NK-92 (cell line): ENCODE measurements at regions not wholly inside any gene's neighbourhood (a gene's known extent, or its start where the extent isn't known, plus 50 kb on each side); places are given as distances from the start of the nearest gene placed in this dataset.
"Not testable (repeated sequence)": the region's sequence is repeated elsewhere in the genome, so short reads cannot be mapped to it uniquely, and the experiment has no call there.

Experiments used
- DNase-seq: peaks from one replicate; lab custom pipeline; 2025; ENCODE audit not compliant: unreplicated experiment; lab: John Stamatoyannopoulos, UW

- DNase-seq: no peak
Observed at GRCh38 chr14:21937996-21938395, 264.4 kb upstream of the OR4E1 start.

- DNase-seq: no peak
Observed at GRCh38 chr14:21933681-21934080, 260.1 kb upstream of the OR4E1 start.

GRCh38 chr14:21924479-21924878 lies 250.9 kb upstream of the OR4E1 start:
- DNase-seq: no peak

- no peak for DNase-seq
Observed at GRCh38 chr14:21923820-21924219, 250.2 kb upstream of the OR4E1 start.

DNA sequence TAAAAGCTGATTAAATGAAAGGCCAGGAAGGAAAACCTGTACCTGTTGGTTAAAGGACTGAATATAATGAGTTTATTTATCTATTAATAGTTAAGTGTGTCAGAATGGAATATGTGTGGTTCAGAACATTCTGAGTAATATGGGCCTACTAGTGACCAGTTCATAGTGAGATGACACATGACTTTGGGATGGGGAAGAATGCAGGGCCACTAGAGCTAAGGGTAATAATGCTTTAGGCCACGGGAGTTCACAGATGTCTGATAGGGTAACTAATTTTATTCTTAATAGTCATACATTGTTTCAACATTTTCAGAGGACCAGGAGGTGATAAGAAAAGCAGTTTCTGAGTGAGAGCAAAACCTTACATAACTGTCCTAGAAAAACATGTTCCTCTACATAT lies 247.8 kb upstream of the OR4E1 start:
- no peak for DNase-seq

GRCh38 chr14:21917699-21918436 lies 244.2 kb upstream of the OR4E1 start:
- no peak for DNase-seq

GRCh38 chr14:21915826-21916225 lies 242.2 kb upstream of the OR4E1 start:
- DNase-seq: no peak

DNA sequence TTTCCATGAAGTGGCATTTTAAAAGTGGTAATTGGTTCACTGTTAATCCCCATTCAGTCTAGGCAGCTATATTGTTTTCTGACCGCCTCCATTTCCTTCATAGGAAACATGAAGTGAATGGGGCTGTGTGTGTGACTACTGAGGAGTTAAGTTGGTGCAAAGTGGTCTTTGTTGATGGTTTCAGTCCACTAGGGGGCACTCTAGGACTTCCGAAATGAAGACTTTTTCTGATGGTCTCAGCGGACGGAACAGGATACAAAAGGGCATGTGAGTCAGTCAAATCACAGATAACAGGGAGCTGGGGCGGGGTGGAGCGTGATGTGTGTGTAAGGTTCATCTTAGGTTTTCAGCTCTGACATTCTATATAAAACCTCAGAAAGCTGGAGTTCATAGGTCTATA lies 240.1 kb upstream of the OR4E1 start:
- peak; percentile 41 for DNase-seq

DNA sequence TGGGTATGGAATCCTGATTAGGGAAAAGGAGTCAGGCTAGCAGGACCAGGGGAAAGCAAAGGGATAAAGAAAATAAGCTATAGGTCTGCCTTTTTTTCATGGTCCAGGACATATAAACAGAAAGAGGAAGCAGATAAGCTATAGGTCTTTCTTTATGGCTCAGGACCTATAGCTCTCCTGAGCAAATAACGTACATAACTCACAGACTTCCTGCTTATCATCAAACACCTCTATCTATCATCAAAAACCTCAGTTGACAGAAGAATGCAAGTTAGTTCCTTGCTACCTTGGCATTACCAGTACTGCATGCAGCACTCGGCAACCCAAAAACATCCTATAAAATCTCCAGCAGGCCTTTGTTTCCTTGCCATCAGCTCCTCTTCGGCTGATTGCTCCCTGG lies 238.7 kb upstream of the OR4E1 start:
- no peak for DNase-seq

DNA sequence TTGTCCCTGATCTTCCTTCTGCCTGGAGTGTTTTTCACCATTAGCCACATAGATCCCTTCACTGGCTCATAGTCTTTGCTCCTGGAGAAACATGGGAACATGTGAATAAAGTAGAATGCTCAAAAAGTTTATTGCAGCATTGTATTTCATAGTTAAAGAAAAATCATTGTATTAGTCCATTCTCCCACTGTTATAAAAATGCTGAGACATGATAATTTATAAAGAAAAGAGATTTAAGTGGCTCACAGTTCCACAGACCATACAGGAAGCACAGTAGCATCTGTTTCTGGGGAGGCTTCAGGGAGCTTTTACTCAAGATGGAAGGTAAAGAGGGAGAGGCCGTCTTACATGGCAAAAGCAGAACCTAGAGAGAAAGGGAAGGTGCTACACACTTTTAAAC lies 238.3 kb upstream of the OR4E1 start:
- DNase-seq: no peak

- no peak for DNase-seq
Observed at GRCh38 chr14:21910260-21910659, 236.6 kb upstream of the OR4E1 start.

DNA sequence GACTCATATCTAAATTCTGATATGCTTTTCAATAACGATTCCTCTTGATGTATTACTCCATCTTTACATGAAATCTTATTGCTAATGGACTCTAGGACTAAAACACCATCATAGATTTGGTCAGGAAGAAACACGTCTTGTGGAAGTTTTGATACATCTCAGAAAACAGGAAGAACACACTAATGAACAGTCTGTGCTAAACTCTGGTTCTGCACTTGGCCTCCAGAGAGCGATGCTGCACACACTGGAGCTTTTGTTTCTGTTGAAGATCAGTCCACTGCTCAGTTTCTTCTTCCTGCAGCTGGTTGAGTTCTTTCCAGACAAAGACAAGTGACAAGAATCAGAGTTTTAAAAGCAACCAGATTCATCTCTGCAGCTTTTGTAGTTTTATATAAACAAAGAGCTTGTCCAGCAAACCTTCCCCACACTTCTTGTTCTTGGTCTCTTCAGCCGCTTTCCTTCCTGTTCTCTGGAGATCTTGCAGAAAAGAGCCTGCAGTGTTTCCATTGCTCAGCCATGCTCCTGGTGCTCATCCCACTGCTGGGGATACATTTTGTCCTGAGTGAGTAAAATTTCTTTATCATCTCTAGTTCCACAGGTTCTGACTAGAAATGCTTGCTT lies 229.1 kb upstream of the OR4E1 start:
- no peak for DNase-seq

DNA sequence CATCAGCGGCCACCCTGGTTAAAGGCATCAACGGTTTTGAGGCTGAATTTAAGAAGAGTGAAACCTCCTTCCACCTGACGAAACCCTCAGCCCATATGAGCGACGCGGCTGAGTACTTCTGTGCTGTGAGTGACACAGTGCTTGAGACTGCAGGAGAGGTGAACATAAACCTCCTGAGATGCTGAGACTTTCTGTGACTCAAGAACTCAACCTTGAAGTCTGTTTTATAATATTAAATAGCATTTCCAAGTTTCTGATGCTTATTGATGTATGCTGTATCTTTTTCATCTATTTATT lies 221.2 kb upstream of the OR4E1 start:
- not testable (repeated sequence) for DNase-seq

DNA sequence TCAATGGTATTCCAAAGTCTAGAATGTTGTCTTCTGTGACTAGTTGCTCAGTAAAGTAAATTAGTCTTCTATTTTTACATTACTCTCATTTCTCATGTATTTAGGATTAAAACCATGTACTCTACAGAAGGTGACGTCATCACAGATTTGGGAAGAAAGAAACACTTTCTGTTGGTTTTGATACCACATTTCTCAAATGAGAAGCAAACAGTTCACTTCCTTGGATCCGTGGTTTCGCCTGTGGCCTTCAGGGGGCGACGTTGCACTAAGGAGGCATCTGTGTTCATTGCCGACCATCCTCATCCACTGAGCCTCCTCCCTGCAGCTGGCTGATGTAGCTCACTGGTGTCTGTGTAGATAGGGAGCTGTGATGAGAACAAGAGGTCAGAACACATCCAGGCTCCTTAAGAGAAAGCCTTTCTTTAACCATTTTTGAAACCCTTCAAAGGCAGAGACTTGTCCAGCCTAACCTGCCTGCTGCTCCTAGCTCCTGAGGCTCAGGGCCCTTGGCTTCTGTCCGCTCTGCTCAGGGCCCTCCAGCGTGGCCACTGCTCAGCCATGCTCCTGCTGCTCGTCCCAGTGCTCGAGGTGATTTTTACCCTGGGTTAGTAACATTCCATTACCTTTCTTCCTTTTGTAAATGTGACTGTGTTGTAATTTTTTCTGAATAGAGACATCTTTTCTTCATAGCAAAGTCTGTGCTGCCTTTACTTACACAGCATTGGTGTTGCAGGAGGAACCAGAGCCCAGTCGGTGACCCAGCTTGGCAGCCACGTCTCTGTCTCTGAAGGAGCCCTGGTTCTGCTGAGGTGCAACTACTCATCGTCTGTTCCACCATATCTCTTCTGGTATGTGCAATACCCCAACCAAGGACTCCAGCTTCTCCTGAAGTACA lies 220.6 kb upstream of the OR4E1 start:
- no peak for DNase-seq

- no peak for DNase-seq
Observed at GRCh38 chr14:21891921-21892320, 218.3 kb upstream of the OR4E1 start.

- no peak for DNase-seq
Observed at GRCh38 chr14:21884995-21885394, 211.4 kb upstream of the OR4E1 start.

DNA sequence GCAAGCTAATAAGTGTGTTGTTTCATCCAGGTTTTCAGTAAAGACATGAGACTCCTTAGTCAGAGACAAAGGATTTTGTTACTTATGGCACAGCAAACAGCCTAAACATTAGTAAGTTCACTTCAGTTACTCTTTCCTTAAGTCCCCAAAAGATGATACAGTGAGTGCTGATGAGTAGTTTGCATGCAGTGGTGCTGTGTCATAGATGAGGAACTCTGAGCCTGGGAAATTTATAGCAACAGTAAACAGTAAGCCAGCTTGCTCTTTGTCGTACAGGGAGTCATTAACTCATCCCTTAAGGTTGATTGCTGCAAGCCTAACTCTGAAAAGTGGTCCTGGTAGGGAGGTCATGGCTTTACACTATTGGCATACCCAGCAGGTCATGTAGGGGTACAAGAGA lies 208.6 kb upstream of the OR4E1 start:
- DNase-seq: no peak

GRCh38 chr14:21880918-21881317 lies 207.3 kb upstream of the OR4E1 start:
- no peak for DNase-seq

DNA sequence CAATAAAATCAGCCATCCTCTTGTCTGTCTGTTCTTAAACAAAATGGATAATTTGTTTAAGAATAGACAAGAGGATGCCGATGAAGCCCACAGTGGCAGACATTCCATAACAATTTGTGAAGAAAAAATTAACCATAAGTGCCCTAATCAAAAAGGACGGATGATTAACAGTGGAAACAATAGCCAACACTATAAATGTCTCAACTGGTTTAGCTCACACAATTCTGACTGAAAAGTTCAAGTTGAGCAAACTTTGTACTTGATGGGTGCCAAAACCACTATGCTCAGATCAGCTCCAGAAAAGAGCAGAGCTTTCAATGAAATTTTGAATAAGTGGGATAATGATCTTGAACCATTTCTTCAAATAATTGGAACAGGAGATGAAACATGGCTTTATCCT lies 202.2 kb upstream of the OR4E1 start:
- DNase-seq: no peak

DNA sequence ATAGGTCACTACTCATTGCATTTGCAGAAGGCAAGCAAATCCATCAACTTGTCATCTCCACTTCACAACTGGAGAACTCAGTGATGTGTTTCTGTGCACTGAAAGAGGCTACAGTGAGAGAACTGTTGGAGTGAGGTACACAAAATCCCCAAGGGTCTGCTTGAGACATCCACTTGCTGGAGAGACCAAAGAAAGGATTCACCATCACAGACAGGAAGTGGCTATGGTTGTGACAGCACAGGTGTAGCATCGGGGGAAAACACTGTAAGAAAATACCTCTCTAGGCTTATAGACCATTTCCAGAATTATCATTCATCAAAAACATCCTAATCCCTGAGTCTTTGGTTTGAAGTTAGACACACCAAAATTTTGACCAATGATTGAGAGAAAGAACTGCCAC lies 201.3 kb upstream of the OR4E1 start:
- DNase-seq: no peak

DNA sequence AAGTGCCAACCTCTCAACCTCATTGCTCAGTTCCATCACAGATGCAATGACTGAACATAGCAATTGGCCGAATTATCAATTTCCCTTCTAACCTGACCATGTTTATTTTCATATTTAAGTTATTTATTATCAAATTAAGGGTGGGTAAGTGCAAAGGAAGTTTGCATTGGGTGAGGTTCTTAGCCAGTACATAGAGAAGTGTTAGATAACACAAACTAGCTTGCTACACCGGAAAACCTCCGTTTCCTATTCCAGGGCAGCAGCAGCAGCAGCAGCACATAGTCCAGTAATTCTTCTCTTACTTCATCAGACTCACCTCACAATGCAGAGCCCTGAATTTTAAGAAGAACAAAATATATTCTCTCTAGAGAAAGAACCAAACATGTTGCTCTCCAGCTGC lies 200.5 kb upstream of the OR4E1 start:
- DNase-seq: no peak

GRCh38 chr14:21868442-21869046 lies 194.9 kb upstream of the OR4E1 start:
- no peak for DNase-seq
